ENCODE measurements at regions not wholly inside any gene's neighbourhood (a gene's known extent, or its start where the extent isn't known, plus 50 kb on each side); places are given as distances from the start of the nearest gene placed in this dataset.

- Histone ChIP-seq H3K4me2 (replicated peaks; ENCODE audit: extremely low read depth, low read length, poor library complexity, severe bottlenecking) (no peak overlapping the region), H3K4me3 (replicated peaks in 1 of 3; ENCODE audit: low read depth in 2 of 3, low read length in 3 of 3) (no peak overlapping the region), H3K4me1 (ENCODE audit: control insufficient read depth in 1 of 2, insufficient read depth in 2 of 2, low read length in 2 of 2) (no peaks in the 10 kb centered on the region), H3K27ac (ENCODE audit: low read depth in 1 of 2, low read length in 2 of 2) (no peak overlapping the region), H2AFZ (ENCODE audit: insufficient read depth, low read depth, low read length, poor library complexity, severe bottlenecking) (no peak overlapping the region), H4K20me1 (ENCODE audit: insufficient read depth, low read length) (no peaks in the 10 kb centered on the region), H3K9me3 (replicated peaks in 1 of 2; ENCODE audit: control insufficient read depth in 1 of 2, insufficient read depth in 1 of 2, low read length in 2 of 2) (no peaks in the 10 kb centered on the region), H3K27me3 (ENCODE audit: control insufficient read depth in 2 of 2, insufficient read depth in 2 of 2, low read length in 2 of 2) (no peaks in the 10 kb centered on the region), H3K79me2 (ENCODE audit: insufficient read depth, low read length) (no peaks in the 10 kb centered on the region), H3K9ac (ENCODE audit: insufficient read depth, low read length, poor library complexity, severe bottlenecking) (no peak overlapping the region), H3K36me3 (replicated peaks in 1 of 2; ENCODE audit: control insufficient read depth in 1 of 2, insufficient read depth in 2 of 2, low read length in 2 of 2) (no peaks in the 10 kb centered on the region)
- no CpG with 5 or more reads among the region's 3 CpGs for WGBS (ENCODE audit: insufficient coverage)
- H3K36me3 Mint-ChIP-seq = no peaks in the 10 kb centered on the region
- peaks cover 0 to 4% (median 2%) of the 10 kb centered on the region in 3 donors for H3K27me3 Mint-ChIP-seq (ENCODE audit: low read depth in 3 of 3)
- no peak for DNase-seq
- intact Hi-C loops (cut with micrococcal nuclease) = no loop called here
- no peaks in the 10 kb centered on the region for H3K4me1 Mint-ChIP-seq
- no peak for TF ChIP-seq CTCF (IDR thresholded peaks at IDR 0.05)
- H3K9me3 Mint-ChIP-seq = no peaks in the 10 kb centered on the region
- no peak overlapping the region for H3K4me3 Mint-ChIP-seq
- no peak overlapping the region for H3K27ac Mint-ChIP-seq
Measured at GRCh38 chr14:54172114-54172513, 215.5 kb upstream of the BMP4 start.

GRCh38 chr14:54172562-54172961, 215.9 kb upstream of the BMP4 start:
- H3K4me3 Mint-ChIP-seq = no peak overlapping the region
- Histone ChIP-seq H3K9ac (ENCODE audit: insufficient read depth, low read length, poor library complexity, severe bottlenecking) (no peak overlapping the region), H3K36me3 (replicated peaks in 1 of 2; ENCODE audit: control insufficient read depth in 1 of 2, insufficient read depth in 2 of 2, low read length in 2 of 2) (no peaks in the 10 kb centered on the region), H3K4me3 (replicated peaks in 1 of 3; ENCODE audit: low read depth in 2 of 3, low read length in 3 of 3) (no peak overlapping the region), H3K4me1 (ENCODE audit: control insufficient read depth in 1 of 2, insufficient read depth in 2 of 2, low read length in 2 of 2) (no peaks in the 10 kb centered on the region), H2AFZ (ENCODE audit: insufficient read depth, low read depth, low read length, poor library complexity, severe bottlenecking) (no peak overlapping the region), H3K27ac (ENCODE audit: low read depth in 1 of 2, low read length in 2 of 2) (no peak overlapping the region), H3K27me3 (ENCODE audit: control insufficient read depth in 2 of 2, insufficient read depth in 2 of 2, low read length in 2 of 2) (no peaks in the 10 kb centered on the region), H3K4me2 (replicated peaks; ENCODE audit: extremely low read depth, low read length, poor library complexity, severe bottlenecking) (no peak overlapping the region), H3K9me3 (replicated peaks in 1 of 2; ENCODE audit: control insufficient read depth in 1 of 2, insufficient read depth in 1 of 2, low read length in 2 of 2) (no peaks in the 10 kb centered on the region), H4K20me1 (ENCODE audit: insufficient read depth, low read length) (no peaks in the 10 kb centered on the region), H3K79me2 (ENCODE audit: insufficient read depth, low read length) (no peaks in the 10 kb centered on the region)
- intact Hi-C loops (cut with micrococcal nuclease) = no loop called here
- no peaks in the 10 kb centered on the region for H3K36me3 Mint-ChIP-seq
- H3K9me3 Mint-ChIP-seq = no peaks in the 10 kb centered on the region
- no peak for TF ChIP-seq CTCF (IDR thresholded peaks at IDR 0.05)
- peaks cover 0 to 6% (median 4%) of the 10 kb centered on the region in 3 donors for H3K27me3 Mint-ChIP-seq (ENCODE audit: low read depth in 3 of 3)
- no CpG with 5 or more reads among the region's 3 CpGs for WGBS (ENCODE audit: insufficient coverage)
- H3K27ac Mint-ChIP-seq = no peak overlapping the region
- no peak for DNase-seq
- H3K4me1 Mint-ChIP-seq = no peaks in the 10 kb centered on the region

Data from CD14-positive monocyte (primary cell).